SJSA1 (cell line): ENCODE measurements at regions not wholly inside any gene's neighbourhood (a gene's known extent, or its start where the extent isn't known, plus 50 kb on each side); places are given as distances from the start of the nearest gene placed in this dataset.

ENCODE experiments used
- DNase-seq, 2 experiments: peaks; one replicate each; pipeline ENCODE4 v3.0.0-alpha.2; 2015 to 2020; ENCODE audit warnings: low spot score in 2 of 2, low read depth in 1 of 2
- H3K27ac ChIP-seq: fragments of 250-450 bp; sonication (Bioruptor Pico); 2 replicates; pipeline ENCODE4 v1.5.1; 2020; ENCODE audit warnings: mild to moderate bottlenecking, moderate library complexity
- H3K27me3 ChIP-seq: fragments of 250-450 bp; sonication (Bioruptor Pico); replicated peaks from 2 replicates; pipeline ENCODE4 v1.5.1; 2020; ENCODE audit warnings: mild to moderate bottlenecking, moderate library complexity
- H3K36me3 ChIP-seq: fragments of 250-450 bp; sonication (Bioruptor Pico); 2 replicates; pipeline ENCODE4 v1.5.1; 2020; ENCODE audit warnings: mild to moderate bottlenecking
- H3K4me1 ChIP-seq: fragments of 250-450 bp; sonication (Bioruptor Pico); replicated peaks from 2 replicates; pipeline ENCODE4 v1.6.1; 2021; ENCODE audit warnings: mild to moderate bottlenecking
- H3K4me3 ChIP-seq: fragments of 250-450 bp; sonication (Bioruptor Pico); 2 replicates; pipeline ENCODE4 v1.5.1; 2020; ENCODE audit warnings: mild to moderate bottlenecking
- H3K9me3 ChIP-seq: fragments of 250-450 bp; sonication (Bioruptor Pico); replicated peaks from 2 replicates; pipeline ENCODE4 v1.5.1; 2020; ENCODE audit warnings: mild to moderate bottlenecking

DNA sequence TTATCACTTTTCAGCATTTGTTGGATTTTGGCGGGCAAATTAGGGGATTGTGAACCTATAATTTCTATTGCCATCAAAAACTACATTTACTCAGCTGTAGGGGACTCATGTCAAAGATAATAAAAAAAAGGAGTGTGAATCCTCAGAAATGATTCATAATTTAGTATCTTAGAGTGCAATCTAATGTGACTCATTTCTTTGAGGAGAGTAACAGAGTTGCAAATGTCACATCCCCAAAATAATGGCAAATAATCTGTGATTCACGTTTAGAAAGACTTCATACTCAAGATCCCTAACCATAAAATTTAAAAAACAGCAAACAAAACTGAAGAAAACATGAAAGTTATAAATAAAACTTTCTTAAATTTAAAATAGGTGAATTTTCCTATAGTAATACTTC is 373.0 kb downstream of the CDH2 start:
- H3K4me1 ChIP-seq: no peaks in the 10 kb centered on the region
- no peak overlapping the region for H3K4me3 ChIP-seq
- no peaks in the 10 kb centered on the region for H3K9me3 ChIP-seq
- no peak overlapping the region for H3K27ac ChIP-seq
- DNase-seq: no peak
- H3K36me3 ChIP-seq: no peaks in the 10 kb centered on the region
- H3K27me3 ChIP-seq: no peaks in the 10 kb centered on the region

DNA sequence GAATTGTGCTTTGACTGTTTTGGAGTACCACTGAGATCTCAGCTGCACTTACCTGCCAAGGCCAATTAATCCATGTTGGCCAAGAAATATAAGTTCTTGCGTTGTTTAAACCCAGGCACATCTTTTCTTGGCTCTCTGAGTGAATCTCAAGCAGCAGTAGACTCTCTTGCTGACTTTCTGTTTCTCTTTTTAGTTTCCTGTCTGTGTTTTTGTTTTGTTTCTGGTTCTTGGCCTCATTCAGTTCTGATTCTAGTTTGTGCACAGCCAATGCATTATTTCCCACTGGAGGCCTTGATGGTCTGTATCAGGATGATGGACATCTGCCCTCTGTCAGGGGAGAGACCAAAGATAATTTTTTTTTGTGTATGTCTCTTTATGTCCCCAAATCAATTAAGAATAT is 379.4 kb downstream of the CDH2 start:
- H3K36me3 ChIP-seq: no peaks in the 10 kb centered on the region
- no peak overlapping the region for H3K27ac ChIP-seq
- no peak overlapping the region for H3K4me3 ChIP-seq
- no peaks in the 10 kb centered on the region for H3K9me3 ChIP-seq
- no peaks in the 10 kb centered on the region for H3K4me1 ChIP-seq
- no peaks in the 10 kb centered on the region for H3K27me3 ChIP-seq
- no peak for DNase-seq

DNA sequence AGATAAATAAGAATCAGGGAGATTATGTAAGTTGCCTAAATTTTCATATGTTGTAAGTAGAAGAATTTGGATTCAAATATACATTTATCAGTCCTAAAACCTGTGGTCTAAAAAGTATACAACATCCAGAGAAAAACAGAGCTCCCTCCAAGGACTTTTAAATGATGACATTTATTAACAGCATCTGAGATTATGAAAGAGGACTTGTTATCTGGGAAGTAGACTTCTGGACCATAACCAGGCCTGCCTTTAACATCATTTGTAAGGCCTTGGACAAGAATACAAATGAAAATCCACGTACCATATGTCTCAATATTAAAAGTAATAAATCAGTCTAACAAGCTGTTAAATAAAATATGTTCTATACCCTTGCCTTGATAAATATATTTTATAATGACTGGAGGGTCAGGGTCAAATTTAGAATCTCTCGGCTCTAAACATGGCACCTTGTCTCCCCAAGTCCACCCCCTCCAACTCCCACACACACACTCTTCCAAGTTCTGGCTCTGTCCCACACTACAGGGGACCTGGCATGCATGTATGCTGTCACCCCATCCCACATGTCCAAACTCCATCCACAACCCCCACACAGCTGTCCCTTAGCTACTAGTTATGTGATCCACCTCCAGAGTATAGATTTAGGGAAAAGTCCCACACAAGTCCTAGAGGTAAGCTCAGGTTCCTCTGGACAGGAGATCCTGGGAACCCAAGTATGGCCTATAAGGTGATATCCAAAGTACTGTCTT is 382.6 kb downstream of the CDH2 start:
- Histone ChIP-seq H3K4me1 (no peaks in the 10 kb centered on the region), H3K4me3 (no peak overlapping the region), H3K27me3 (no peaks in the 10 kb centered on the region), H3K36me3 (no peaks in the 10 kb centered on the region), H3K27ac (no peak overlapping the region), H3K9me3 (no peaks in the 10 kb centered on the region)
- DNase-seq: no peak

DNA sequence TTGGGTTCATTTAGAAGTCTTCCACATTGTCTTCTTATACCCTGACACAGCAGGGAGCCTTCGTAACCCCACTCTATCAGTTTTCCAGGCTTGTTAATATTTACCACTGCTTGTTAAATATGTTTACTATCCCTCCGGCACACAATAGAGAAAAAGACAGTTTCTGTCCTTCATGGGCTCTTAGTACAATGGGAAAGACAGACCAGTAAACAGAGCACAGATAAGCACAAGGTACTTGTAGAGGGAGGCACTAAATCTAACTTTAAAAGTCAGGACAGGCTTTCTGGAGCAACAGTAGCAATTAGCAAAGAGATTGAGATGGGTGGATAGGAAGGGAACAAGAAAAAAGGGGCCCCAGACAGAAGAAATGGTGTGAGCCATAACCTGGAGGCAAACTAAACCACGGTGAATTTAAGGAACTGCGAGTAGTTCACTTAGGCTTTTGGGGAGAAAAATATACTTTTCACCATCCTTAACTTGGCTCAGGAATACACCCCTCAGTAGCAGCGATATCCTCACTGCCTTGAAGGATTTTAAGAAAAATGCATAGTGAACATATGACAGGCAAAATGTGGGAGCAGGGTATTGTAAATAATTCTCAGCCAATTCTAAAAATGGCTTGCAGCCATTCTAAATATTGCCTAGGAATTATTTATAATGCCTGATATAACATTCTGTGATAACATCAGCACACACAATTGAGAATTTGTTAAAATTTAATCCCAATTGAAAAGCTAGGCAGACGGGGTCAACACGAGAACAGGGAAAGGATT is 383.7 kb downstream of the CDH2 start:
- DNase-seq: no peak
- H3K9me3 ChIP-seq: no peaks in the 10 kb centered on the region
- no peak overlapping the region for H3K27ac ChIP-seq
- no peaks in the 10 kb centered on the region for H3K27me3 ChIP-seq
- no peaks in the 10 kb centered on the region for H3K36me3 ChIP-seq
- H3K4me3 ChIP-seq: no peak overlapping the region
- no peaks in the 10 kb centered on the region for H3K4me1 ChIP-seq

DNA sequence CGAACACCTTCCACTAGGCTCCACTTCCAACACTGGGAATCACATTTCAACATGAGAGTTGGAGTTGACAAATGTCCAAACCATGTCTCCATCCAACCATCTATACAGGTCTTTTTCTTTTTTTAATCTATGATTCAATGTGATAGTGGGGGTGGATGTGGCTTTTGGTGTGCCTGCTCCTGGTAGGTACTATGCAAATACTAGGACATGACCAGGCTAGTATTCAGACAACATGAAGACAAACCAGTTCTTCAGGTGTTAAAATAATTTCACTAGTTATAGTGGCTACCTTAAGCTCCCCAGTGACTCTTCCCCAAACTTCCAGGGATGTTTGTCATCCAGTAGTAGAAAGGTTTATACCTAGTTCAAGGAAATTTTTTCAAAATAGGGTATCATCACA is 387.5 kb downstream of the CDH2 start:
- Histone ChIP-seq H3K4me3 (no peak overlapping the region), H3K4me1 (no peaks in the 10 kb centered on the region)
- DNase-seq: no peak

DNA sequence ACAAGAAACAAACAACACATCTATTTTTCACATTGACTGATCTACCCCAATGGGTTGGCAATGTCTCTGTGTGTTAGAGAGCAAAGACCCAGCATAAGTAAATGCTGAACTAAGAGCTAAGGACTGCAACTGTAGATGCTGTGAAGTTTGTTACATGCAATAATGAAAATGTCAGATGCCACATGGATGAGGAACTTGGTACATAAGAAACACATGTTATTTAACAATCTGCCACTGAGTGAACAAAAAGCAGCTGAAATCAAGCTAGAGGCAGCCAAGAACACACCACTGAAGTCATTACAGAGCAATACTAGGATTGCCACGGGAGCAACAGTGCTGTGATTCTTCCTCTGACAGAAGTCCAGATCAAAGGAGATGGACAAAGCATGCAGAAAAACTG is 389.4 kb downstream of the CDH2 start:
- H3K4me1 ChIP-seq: no peaks in the 10 kb centered on the region

More for the DNA sequence above, 387.5 kb downstream of the CDH2 start:
- Histone ChIP-seq H3K36me3 (no peaks in the 10 kb centered on the region), H3K27ac (no peak overlapping the region), H3K27me3 (no peaks in the 10 kb centered on the region), H3K9me3 (no peaks in the 10 kb centered on the region)

DNA sequence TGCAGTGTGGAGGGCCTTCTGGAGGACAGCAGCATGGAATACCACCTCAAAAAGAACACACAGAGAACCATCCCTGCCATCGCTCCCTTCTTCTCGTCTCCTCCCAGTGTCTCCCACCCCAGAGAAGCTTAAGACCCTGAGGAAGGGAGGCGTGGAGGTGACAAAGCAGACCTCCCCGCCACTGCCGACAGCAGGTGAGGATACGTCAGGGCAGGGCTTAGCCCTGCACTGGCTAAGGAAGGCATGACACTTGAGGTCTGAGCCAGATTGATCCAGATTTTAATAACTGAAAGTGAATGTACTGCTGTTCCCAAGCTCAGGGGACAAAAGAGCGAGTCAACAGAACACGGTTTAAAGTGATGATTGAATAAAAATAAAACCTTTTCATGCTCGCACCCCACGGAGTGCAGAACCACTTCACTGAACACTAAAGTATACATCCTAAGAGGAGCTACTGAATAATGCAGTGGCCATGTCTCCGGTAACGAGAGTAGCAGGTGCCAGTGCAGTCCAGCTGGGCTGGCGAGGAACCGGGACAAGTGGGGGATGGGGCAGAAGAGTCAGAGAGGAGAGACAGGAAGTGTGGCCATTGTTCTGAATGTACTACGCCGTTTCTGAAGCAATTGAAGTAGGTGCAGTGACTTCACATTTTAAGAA is 391.0 kb downstream of the CDH2 start:
- Histone ChIP-seq H3K27ac (no peak overlapping the region), H3K9me3 (no peaks in the 10 kb centered on the region), H3K4me1 (no peaks in the 10 kb centered on the region), H3K27me3 (no peaks in the 10 kb centered on the region), H3K36me3 (no peaks in the 10 kb centered on the region), H3K4me3 (no peak overlapping the region)
- DNase-seq: no peak

More for the DNA sequence above, 389.4 kb downstream of the CDH2 start:
- H3K36me3 ChIP-seq: no peaks in the 10 kb centered on the region
- H3K4me3 ChIP-seq: no peak overlapping the region
- H3K27ac ChIP-seq: no peak overlapping the region
- no peaks in the 10 kb centered on the region for H3K9me3 ChIP-seq
- DNase-seq: no peak
- no peaks in the 10 kb centered on the region for H3K27me3 ChIP-seq

DNA sequence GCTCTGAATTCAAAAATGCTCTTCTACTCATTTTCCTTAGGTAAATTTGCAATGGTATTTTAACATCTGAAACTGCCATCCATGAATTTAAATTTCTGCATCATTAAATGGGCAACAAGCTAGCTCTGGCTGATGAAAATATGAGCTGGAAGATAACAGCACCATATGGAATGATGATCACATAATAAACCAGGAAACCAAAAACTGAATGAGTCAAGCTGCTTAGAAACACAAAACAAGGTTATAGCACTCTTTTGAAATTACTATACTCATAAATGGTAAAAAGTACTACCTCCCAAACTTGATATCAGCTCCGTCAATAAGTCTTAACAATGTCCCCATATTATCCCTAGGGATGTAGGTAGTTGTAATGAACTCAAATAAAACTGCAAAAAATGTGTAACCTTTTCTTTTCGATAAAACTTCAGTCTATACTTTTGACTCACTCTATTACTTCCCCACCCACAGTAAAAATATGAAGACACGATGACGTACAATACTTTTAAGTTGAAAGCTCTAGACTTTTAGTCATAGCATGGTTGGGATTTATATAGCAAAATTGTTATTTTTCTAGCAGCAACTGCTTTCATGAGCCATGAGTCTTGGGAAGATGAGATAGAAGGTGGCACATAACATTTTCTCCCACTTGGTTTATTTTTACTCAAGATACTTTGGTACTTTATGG is 396.7 kb downstream of the CDH2 start:
- Histone ChIP-seq H3K27me3 (no peaks in the 10 kb centered on the region), H3K4me3 (no peak overlapping the region), H3K36me3 (no peaks in the 10 kb centered on the region), H3K4me1 (no peaks in the 10 kb centered on the region), H3K9me3 (no peaks in the 10 kb centered on the region), H3K27ac (no peak overlapping the region)
- no peak for DNase-seq

DNA sequence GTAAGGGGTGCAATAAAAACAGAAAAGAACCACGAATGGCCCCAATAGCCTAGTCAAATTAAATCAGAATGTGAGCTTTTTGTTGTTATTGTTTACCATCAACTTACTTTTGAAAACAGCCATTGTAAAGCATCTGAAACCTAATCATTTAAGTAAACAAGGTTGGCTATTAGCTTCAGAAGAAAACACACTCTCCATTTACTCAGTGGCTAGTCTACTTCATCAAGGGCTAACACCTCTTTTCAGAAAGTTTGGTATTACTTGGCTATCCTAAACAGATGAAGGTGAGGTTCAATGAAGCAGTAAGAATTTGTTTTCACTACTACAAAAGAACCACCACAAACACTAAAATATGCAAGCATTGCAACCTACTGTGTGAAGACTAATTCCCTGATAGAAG is 398.0 kb downstream of the CDH2 start:
- Histone ChIP-seq H3K27me3 (no peaks in the 10 kb centered on the region), H3K9me3 (no peaks in the 10 kb centered on the region), H3K4me1 (no peaks in the 10 kb centered on the region), H3K36me3 (no peaks in the 10 kb centered on the region), H3K27ac (no peak overlapping the region), H3K4me3 (no peak overlapping the region)
- DNase-seq: no peak

DNA sequence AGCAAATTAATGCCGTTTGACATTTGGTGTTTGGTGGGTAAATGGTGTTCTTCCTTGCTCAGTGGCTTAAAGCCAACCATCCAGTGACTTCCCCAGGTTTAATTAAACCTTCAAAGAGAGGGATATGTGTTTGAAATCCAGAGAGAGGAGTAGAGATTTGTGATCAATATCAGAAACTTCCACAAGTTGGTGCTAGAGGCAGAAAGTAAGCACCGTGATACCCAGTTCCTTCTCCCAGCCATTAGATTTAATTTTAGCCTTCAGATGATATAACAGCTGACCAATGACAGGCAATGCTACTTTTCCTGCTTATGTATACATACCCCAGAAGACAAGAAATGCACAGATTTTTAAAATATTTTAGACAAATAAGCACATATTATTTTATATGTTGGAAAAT is 398.5 kb downstream of the CDH2 start:
- DNase-seq: no peak
- H3K9me3 ChIP-seq: no peaks in the 10 kb centered on the region
- no peaks in the 10 kb centered on the region for H3K27me3 ChIP-seq
- no peak overlapping the region for H3K27ac ChIP-seq
- H3K4me1 ChIP-seq: no peaks in the 10 kb centered on the region
- no peak overlapping the region for H3K4me3 ChIP-seq
- H3K36me3 ChIP-seq: no peaks in the 10 kb centered on the region

DNA sequence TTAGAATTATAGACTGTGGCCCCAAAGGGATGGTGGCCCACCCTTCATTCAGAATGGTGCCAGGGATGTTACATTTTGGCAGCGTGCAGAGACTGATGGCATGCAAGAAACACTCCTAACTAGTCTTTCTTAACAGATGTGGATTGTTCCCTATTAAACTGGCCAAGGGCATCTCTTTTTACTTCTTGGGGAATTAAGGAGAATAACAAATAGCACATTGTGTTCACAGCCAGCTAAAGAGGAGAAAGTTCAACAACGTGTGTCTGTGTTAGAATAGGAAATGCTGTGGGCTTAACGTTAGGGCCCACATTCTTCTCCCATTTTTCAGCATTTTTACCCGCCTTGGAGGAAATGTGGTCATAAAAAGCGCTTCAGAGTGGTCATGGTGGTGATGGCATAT is 404.8 kb downstream of the CDH2 start:
- H3K27ac ChIP-seq: no peak overlapping the region
- no peaks in the 10 kb centered on the region for H3K4me1 ChIP-seq
- H3K36me3 ChIP-seq: no peaks in the 10 kb centered on the region
- H3K4me3 ChIP-seq: no peak overlapping the region
- no peak for DNase-seq
- no peaks in the 10 kb centered on the region for H3K27me3 ChIP-seq
- no peaks in the 10 kb centered on the region for H3K9me3 ChIP-seq

DNA sequence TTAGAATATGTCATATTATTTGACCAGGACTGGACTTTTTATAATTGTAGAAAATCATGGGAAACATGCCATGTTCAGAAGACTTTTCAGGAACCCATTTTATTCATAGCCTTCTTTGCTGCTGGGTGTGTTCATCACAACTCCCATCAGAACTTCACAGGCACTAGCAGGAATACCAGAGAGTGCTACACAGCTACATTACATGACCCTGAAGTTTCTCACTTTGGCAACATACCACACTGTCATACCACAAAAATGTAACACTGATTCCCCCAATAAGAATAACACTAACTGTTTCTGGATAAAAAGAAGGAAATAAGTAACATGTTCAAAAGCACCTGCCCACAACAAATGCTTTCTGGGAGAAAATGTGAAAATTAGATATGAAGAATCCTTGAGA is 405.4 kb downstream of the CDH2 start:
- H3K36me3 ChIP-seq: no peaks in the 10 kb centered on the region
- H3K4me1 ChIP-seq: no peaks in the 10 kb centered on the region
- no peaks in the 10 kb centered on the region for H3K27me3 ChIP-seq
- no peak for DNase-seq
- H3K9me3 ChIP-seq: no peaks in the 10 kb centered on the region
- no peak overlapping the region for H3K4me3 ChIP-seq
- no peak overlapping the region for H3K27ac ChIP-seq

DNA sequence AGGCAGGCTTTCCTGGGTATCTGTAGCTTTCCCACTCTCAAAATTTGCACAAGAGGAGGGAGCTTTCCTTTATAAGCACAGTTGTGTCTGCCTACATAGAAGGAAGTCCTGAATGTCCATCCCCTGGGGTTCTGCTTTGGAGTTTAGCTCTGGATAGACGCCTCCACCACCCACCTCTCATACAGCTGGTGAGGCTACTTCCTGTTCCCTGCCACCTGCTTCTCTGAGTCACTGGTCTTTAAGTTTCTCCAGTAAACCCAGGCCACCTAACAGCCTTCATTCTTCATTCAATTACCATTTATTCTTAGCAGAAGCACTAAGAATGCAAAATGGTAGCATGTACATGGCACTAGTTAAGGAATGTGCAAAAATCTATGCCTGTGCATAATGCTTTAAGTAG is 407.8 kb downstream of the CDH2 start:
- Histone ChIP-seq H3K4me3 (no peak overlapping the region), H3K27me3 (no peaks in the 10 kb centered on the region), H3K36me3 (no peaks in the 10 kb centered on the region), H3K9me3 (no peaks in the 10 kb centered on the region), H3K27ac (no peak overlapping the region), H3K4me1 (no peaks in the 10 kb centered on the region)
- no peak for DNase-seq

DNA sequence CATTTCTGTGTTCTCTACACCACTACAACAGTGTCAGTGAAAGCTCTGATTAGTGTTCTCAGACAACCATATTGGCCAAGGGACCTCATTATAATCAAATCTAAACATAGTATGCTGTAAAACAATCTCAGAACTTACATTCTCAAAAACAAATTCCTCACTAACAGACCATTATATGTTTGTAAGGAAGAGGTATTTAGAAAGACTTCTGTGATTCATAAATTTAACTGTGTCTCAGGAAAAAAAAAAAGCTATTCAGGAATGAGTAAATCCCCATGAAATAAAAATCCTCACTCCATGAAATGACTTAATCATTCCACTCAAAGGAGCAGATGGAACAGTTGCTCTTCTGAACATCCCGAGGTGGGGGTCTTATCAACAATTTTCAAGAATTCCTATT is 413.0 kb downstream of the CDH2 start:
- Histone ChIP-seq H3K4me1 (peaks cover 12% of the 10 kb centered on the region), H3K4me3 (no peak overlapping the region), H3K36me3 (no peaks in the 10 kb centered on the region), H3K9me3 (no peaks in the 10 kb centered on the region), H3K27me3 (no peaks in the 10 kb centered on the region), H3K27ac (peak overlapping the region; percentile 19; the same call in 1 of the 2 replicates)
- no peak for DNase-seq
